Fibroblast of gingiva (primary cell): ENCODE measurements at regions not wholly inside any gene's neighbourhood (a gene's known extent, or its start where the extent isn't known, plus 50 kb on each side); places are given as distances from the start of the nearest gene placed in this dataset.

Experiments
- DNase-seq: peaks from one replicate; pipeline ENCODE4 v3.0.0-alpha.2; 2011; ENCODE audit warnings: low read depth

GRCh38 chr2:12930391-12930790 is 213.7 kb downstream of the TRIB2 start:
- DNase-seq = no peak

GRCh38 chr2:12931186-12931844 is 214.6 kb downstream of the TRIB2 start:
- peak; percentile 48 for DNase-seq

GRCh38 chr2:12932192-12932591 is 215.5 kb downstream of the TRIB2 start:
- DNase-seq = no peak

- no peak for DNase-seq
These were observed 217.5 kb downstream of the TRIB2 start for GRCh38 chr2:12934146-12934756.

- no peak for DNase-seq
These were observed 218.5 kb downstream of the TRIB2 start for GRCh38 chr2:12935222-12935621.

GRCh38 chr2:12935796-12936195 is 219.1 kb downstream of the TRIB2 start:
- no peak for DNase-seq

- DNase-seq = no peak
These were observed 224.5 kb downstream of the TRIB2 start for GRCh38 chr2:12941203-12941602.

- DNase-seq = no peak
These were observed 231.7 kb downstream of the TRIB2 start for GRCh38 chr2:12948231-12948960.

- DNase-seq = no peak
These were observed 232.2 kb downstream of the TRIB2 start for GRCh38 chr2:12948961-12949353.

GRCh38 chr2:12949406-12949805 is 232.7 kb downstream of the TRIB2 start:
- DNase-seq = no peak

- no peak for DNase-seq
These were observed 233.4 kb downstream of the TRIB2 start for GRCh38 chr2:12950174-12950573.

GRCh38 chr2:12950957-12951656 is 234.4 kb downstream of the TRIB2 start:
- DNase-seq = peak; percentile 44

GRCh38 chr2:12951657-12951973 is 234.9 kb downstream of the TRIB2 start:
- no peak for DNase-seq

GRCh38 chr2:12953596-12953995 is 236.9 kb downstream of the TRIB2 start:
- DNase-seq = no peak

GRCh38 chr2:12955864-12956263 is 239.1 kb downstream of the TRIB2 start:
- DNase-seq = no peak

- DNase-seq = no peak
These were observed 240.5 kb downstream of the TRIB2 start for GRCh38 chr2:12957251-12957650.

- DNase-seq = no peak
These were observed 243.2 kb downstream of the TRIB2 start for GRCh38 chr2:12959935-12960334.

- DNase-seq = no peak
These were observed 243.9 kb downstream of the TRIB2 start for GRCh38 chr2:12960671-12961070.

- DNase-seq = no peak
These were observed 248.3 kb downstream of the TRIB2 start for GRCh38 chr2:12964904-12965539.

GRCh38 chr2:12965540-12966269 is 249.0 kb downstream of the TRIB2 start:
- peak; percentile 14 for DNase-seq

GRCh38 chr2:12967804-12968203 is 251.1 kb downstream of the TRIB2 start:
- no peak for DNase-seq

GRCh38 chr2:12968399-12968798 is 251.7 kb downstream of the TRIB2 start:
- no peak for DNase-seq
